ENCODE measurements at regions not wholly inside any gene's neighbourhood (a gene's known extent, or its start where the extent isn't known, plus 50 kb on each side); places are given as distances from the start of the nearest gene placed in this dataset.

DNA sequence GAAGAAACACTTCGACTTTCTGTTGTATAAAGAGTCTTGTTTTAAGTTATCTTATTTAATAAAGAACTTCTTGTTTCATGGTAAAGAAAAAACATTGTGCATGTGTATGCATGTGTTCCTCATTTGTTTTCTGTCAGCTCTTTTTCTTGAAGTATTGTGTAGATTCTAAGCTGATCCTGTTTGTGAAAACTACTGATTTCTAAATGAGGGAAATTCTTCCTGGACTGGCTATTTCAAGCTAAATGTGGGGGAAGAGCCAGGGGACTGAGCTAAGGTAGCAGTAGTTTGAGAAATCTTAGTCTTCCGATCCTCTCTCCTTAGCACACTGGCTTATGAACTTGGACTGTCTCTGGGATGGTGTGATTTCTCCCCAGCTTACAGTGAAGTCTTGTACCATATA is 56.4 kb upstream of the RBMS1 start:
- Histone ChIP-seq H3K27me3 (ENCODE audit: insufficient read depth, low read depth, severe bottlenecking) (no peaks in the 10 kb centered on the region), H3K4me3 (ENCODE audit: low read depth, low read length) (no peak overlapping the region), H3K27ac (no peak overlapping the region), H3K9me3 (ENCODE audit: severe bottlenecking) (no peaks in the 10 kb centered on the region), H3K36me3 (no peaks in the 10 kb centered on the region)
- DNase-seq: no peak
- TF ChIP-seq, protein P1, sequence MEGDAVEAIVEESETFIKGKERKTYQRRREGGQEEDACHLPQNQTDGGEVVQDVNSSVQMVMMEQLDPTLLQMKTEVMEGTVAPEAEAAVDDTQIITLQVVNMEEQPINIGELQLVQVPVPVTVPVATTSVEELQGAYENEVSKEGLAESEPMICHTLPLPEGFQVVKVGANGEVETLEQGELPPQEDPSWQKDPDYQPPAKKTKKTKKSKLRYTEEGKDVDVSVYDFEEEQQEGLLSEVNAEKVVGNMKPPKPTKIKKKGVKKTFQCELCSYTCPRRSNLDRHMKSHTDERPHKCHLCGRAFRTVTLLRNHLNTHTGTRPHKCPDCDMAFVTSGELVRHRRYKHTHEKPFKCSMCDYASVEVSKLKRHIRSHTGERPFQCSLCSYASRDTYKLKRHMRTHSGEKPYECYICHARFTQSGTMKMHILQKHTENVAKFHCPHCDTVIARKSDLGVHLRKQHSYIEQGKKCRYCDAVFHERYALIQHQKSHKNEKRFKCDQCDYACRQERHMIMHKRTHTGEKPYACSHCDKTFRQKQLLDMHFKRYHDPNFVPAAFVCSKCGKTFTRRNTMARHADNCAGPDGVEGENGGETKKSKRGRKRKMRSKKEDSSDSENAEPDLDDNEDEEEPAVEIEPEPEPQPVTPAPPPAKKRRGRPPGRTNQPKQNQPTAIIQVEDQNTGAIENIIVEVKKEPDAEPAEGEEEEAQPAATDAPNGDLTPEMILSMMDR (IDR thresholded peaks at IDR 0.05; ENCODE audit: low read depth, low read length): no peak

DNA sequence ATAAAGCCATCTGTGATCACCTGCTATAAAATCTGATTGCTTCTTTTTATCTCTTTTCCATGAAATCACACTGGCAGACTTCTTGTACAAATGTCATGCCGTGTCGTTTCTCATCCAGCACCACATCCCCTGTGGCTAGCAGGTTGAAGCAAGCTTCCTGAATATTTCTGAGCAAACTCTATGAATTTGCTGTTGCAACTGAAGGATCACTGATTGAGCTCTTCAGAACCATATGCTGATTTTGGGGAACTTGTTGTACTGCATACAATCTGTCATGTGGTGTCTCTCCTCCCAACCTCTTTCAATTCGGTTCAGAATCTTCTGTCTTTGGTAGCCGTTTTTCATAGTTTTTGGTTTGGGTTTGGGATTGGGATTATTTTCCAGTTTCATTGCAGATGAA is 57.7 kb upstream of the RBMS1 start:
- Histone ChIP-seq H3K27me3 (ENCODE audit: insufficient read depth, low read depth, severe bottlenecking) (no peaks in the 10 kb centered on the region), H3K27ac (no peak overlapping the region), H3K9me3 (ENCODE audit: severe bottlenecking) (no peaks in the 10 kb centered on the region), H3K4me3 (ENCODE audit: low read depth, low read length) (no peak overlapping the region), H3K36me3 (no peaks in the 10 kb centered on the region)
- DNase-seq: no peak
- TF ChIP-seq, protein P1 (IDR thresholded peaks at IDR 0.05; ENCODE audit: low read depth, low read length): no peak

DNA sequence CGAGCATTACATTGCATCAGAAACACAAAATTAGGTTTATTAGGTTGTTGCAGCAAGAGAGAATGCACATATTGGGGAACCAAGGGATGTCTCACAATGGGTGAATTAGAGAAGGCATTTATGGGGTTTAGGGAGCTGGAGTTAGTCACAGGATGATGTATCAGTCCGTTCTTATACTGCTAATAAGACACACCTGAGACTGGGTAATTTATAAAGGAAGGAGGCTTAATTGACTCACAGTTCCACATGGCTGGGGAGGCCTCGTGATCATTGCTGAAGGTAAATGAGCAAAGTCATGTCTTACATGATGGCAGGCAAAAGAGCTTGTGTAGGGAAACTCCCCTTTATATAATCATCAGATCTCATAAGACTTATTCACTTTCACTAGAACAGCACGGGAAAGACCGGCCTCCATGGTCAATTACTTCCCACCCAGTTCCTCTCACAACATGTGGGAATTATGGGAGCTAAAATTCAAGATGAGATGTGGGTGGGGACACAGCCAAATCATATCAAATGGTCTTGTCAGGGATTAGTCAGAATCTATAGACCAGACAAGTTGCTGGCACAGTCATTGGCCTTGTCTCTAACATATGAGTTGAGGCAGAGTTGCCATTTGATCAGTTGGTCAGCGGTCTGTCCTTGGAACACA is 61.9 kb upstream of the RBMS1 start:
- H3K27me3 ChIP-seq (ENCODE audit: insufficient read depth, low read depth, severe bottlenecking): no peaks in the 10 kb centered on the region
- TF ChIP-seq, protein P1 (IDR thresholded peaks at IDR 0.05; ENCODE audit: low read depth, low read length): no peak
- H3K4me3 ChIP-seq (ENCODE audit: low read depth, low read length): no peak overlapping the region
- DNase-seq: no peak
- H3K27ac ChIP-seq: no peak overlapping the region
- no peaks in the 10 kb centered on the region for H3K9me3 ChIP-seq (ENCODE audit: severe bottlenecking)
- no peaks in the 10 kb centered on the region for H3K36me3 ChIP-seq

DNA sequence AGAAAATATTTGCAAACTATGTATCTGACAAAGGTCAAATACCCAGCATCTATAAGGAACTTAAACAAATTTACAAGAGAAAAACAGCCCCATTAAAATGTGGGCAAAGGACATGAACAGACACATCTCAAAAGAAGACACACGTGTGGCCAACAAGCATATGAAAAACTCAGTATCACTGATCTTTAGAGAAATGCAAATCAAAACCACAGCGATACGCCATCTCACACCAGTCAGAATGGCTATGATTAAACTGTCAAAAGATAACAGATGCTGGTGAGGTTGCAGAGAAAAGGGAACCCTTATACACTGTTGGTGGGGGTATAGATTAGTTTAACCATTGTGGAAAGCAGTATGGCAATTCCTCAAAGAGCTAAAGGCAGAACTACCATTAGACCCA is 64.3 kb upstream of the RBMS1 start:
- Histone ChIP-seq H3K36me3 (no peaks in the 10 kb centered on the region), H3K4me3 (ENCODE audit: low read depth, low read length) (no peak overlapping the region), H3K9me3 (ENCODE audit: severe bottlenecking) (no peaks in the 10 kb centered on the region), H3K27me3 (ENCODE audit: insufficient read depth, low read depth, severe bottlenecking) (no peaks in the 10 kb centered on the region), H3K27ac (no peak overlapping the region)
- TF ChIP-seq, protein P1 (IDR thresholded peaks at IDR 0.05; ENCODE audit: low read depth, low read length): no peak
- DNase-seq: no peak

DNA sequence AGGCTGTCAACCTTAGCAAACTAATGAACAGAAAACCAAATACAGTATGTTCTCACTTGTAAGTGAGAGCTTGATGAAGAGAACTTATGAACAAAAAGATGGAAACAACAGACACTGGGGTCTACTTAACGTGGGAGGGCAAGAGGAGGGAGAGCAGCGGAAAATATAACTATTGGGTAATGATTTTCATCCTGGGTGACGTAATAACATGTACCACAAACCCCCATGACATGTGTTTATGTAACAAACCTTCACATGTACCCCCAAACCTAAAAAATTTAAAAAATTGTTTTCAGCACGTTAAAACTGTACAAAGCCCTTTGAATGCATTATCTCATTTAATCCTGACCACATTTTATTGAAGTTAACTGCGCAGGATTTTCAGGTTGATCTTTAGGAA is 64.9 kb upstream of the RBMS1 start:
- no peak for DNase-seq
- no peaks in the 10 kb centered on the region for H3K36me3 ChIP-seq
- no peak overlapping the region for H3K27ac ChIP-seq
- no peaks in the 10 kb centered on the region for H3K9me3 ChIP-seq (ENCODE audit: severe bottlenecking)
- H3K4me3 ChIP-seq (ENCODE audit: low read depth, low read length): no peak overlapping the region
- TF ChIP-seq, protein P1 (IDR thresholded peaks at IDR 0.05; ENCODE audit: low read depth, low read length): no peak
- H3K27me3 ChIP-seq (ENCODE audit: insufficient read depth, low read depth, severe bottlenecking): no peaks in the 10 kb centered on the region
